DND-41 (cell line): ENCODE measurements at regions not wholly inside any gene's neighbourhood (a gene's known extent, or its start where the extent isn't known, plus 50 kb on each side); places are given as distances from the start of the nearest gene placed in this dataset.
"Not testable (repeated sequence)": the region's sequence is repeated elsewhere in the genome, so short reads cannot be mapped to it uniquely, and the experiment has no call there.

Experiments used
- ATAC-seq: fragments of 200-7000 bp; cut with Tn5 transposase; 3 replicates; pipeline ENCODE4 v1.9.1; 2021; ENCODE audit warnings: low read depth; ENCODE audit not compliant: insufficient read depth
- DNase-seq: peaks from one replicate; pipeline ENCODE4 v3.0.0-alpha.2; 2020
- H2AFZ ChIP-seq: 2 replicates; pipeline ENCODE4 v1.6.0; 2012; ENCODE audit warnings: low read depth, low read length
- H3K27ac ChIP-seq: 2 replicates; pipeline ENCODE4 v1.5.1; 2012; ENCODE audit warnings: low read length, inconsistent platforms
- H3K27me3 ChIP-seq: fragments of 200-600 bp; sonication (generic); 2 replicates; pipeline ENCODE4 v1.6.0; 2012; ENCODE audit warnings: low read length, mild to moderate bottlenecking, inconsistent platforms; ENCODE audit not compliant: insufficient read depth, poor library complexity
- H3K36me3 ChIP-seq: 2 replicates; pipeline ENCODE4 v1.5.1; 2012; ENCODE audit warnings: low read length, inconsistent platforms; ENCODE audit not compliant: insufficient read depth
- H3K4me1 ChIP-seq: 2 replicates; pipeline ENCODE4 v1.5.1; 2012; ENCODE audit warnings: mild to moderate bottlenecking, low read length; ENCODE audit not compliant: insufficient read depth
- H3K4me2 ChIP-seq: 2 replicates; pipeline ENCODE4 v1.6.0; 2012; ENCODE audit warnings: mild to moderate bottlenecking, moderate library complexity, low read length, inconsistent platforms; ENCODE audit not compliant: insufficient read depth
- H3K4me3 ChIP-seq, 2 experiments: fragments of 200-600 bp in 1 of 2; shearing (Covaris generic) in 1 of 2; 2 replicates each; pipeline ENCODE4 v1.5.1; 2012 to 2016; ENCODE audit warnings: inconsistent platforms in 2 of 2, low read length in 2 of 2, mild to moderate bottlenecking in 2 of 2, low read depth in 1 of 2, moderate library complexity in 1 of 2
- H3K79me2 ChIP-seq: 2 replicates; pipeline ENCODE4 v1.6.0; 2012; ENCODE audit warnings: low read length, inconsistent platforms; ENCODE audit not compliant: insufficient read depth
- H3K9ac ChIP-seq: 2 replicates; pipeline ENCODE4 v1.6.0; 2012; ENCODE audit warnings: low read depth, mild to moderate bottlenecking, inconsistent platforms, low read length, moderate library complexity
- H3K9me3 ChIP-seq: 2 replicates; pipeline ENCODE4 v1.5.1; 2012; ENCODE audit warnings: low read length, moderate library complexity, mild to moderate bottlenecking, inconsistent platforms; ENCODE audit not compliant: insufficient read depth, severe bottlenecking
- H4K20me1 ChIP-seq: 2 replicates; pipeline ENCODE4 v1.6.0; 2012; ENCODE audit warnings: low read length; ENCODE audit not compliant: insufficient read depth
- EZH2 ChIP-seq: IDR thresholded peaks from 3 replicates; pipeline ENCODE4 v1.6.1; 2012; ENCODE audit warnings: borderline replicate concordance, low read depth, mild to moderate bottlenecking, moderate library complexity, low read length, inconsistent platforms; ENCODE audit not compliant: severe bottlenecking
- TF ChIP-seq, protein P1 (sequence below): IDR thresholded peaks from 2 replicates; pipeline ENCODE4 v1.5.1; 2012; ENCODE audit warnings: borderline replicate concordance, low read length, moderate library complexity, mild to moderate bottlenecking; ENCODE audit not compliant: poor library complexity, severe bottlenecking; ENCODE audit errors: extremely low read depth

DNA sequence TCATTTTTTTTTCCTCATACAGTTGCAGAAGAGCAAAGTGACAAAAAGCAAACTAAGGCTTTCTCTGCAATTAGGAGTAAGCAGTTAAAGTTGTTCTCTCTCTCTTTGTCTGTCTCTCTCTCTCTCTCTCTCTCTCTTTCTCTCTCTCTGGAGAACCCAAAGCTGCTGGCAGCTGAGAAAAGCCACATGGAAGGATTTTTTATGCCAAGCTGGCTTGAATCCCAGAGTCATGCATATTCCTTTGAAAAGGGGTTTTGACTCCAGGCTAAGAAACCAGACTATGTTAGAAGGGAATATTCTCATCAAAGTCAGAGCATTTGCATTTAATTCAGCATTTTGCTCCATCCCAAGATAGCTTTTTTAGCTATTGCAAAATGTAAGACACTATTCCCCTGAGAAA lies 1114.2 kb upstream of the GOT2 start:
- H3K4me1 ChIP-seq = no peaks in the 10 kb centered on the region
- no peak overlapping the region for H3K27ac ChIP-seq
- H3K9me3 ChIP-seq = no peaks in the 10 kb centered on the region
- H3K36me3 ChIP-seq = no peaks in the 10 kb centered on the region
- H2AFZ ChIP-seq = no peak overlapping the region
- no peak for ATAC-seq
- H3K9ac ChIP-seq = no peak overlapping the region
- no peak for DNase-seq
- H4K20me1 ChIP-seq = no peaks in the 10 kb centered on the region
- no peaks in the 10 kb centered on the region for H3K27me3 ChIP-seq
- H3K79me2 ChIP-seq = no peaks in the 10 kb centered on the region
- no peak overlapping the region for H3K4me3 ChIP-seq
- H3K4me2 ChIP-seq = no peak overlapping the region
- TF ChIP-seq, protein P1, sequence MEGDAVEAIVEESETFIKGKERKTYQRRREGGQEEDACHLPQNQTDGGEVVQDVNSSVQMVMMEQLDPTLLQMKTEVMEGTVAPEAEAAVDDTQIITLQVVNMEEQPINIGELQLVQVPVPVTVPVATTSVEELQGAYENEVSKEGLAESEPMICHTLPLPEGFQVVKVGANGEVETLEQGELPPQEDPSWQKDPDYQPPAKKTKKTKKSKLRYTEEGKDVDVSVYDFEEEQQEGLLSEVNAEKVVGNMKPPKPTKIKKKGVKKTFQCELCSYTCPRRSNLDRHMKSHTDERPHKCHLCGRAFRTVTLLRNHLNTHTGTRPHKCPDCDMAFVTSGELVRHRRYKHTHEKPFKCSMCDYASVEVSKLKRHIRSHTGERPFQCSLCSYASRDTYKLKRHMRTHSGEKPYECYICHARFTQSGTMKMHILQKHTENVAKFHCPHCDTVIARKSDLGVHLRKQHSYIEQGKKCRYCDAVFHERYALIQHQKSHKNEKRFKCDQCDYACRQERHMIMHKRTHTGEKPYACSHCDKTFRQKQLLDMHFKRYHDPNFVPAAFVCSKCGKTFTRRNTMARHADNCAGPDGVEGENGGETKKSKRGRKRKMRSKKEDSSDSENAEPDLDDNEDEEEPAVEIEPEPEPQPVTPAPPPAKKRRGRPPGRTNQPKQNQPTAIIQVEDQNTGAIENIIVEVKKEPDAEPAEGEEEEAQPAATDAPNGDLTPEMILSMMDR = no peak
- TF ChIP-seq EZH2 = no peak

DNA sequence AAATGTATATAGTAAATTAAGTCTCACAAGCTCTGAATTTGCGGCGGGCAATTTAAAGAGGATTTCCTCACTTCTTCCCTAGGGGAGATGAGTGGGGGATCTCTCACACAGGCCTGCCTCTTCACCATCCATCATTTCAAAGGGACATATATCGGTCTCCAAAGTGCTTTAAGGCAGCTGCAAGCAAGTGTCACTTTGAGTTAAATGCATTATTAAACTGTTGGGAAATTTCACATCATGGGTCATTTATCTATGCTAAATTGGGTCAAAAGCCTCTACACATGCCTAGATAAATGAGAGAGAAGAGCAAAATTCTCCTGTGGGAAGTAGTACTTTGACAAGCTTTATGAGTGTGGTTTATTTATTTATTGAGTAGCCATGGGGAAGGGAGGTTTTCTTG lies 1106.1 kb upstream of the GOT2 start:
- H3K9ac ChIP-seq = no peak overlapping the region

DNA sequence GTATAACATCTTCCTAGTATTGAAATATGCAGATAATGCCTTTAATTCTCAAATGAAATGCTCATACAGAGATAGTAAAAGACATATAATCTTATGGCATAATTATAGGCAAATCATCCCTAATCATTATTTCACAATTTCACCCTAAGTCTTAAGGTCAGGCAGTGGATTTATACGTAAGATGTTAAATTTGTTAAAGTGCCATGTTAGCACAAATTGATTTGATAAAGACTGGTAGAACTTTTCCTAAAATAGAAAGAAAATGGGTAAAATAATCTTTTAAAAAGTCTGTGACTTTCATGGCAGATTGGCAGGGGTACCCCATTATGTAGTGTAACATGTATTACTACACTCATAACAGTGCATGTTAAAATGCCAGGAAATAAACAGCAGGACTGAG lies 1092.7 kb upstream of the GOT2 start:
- Histone ChIP-seq H3K27me3 (no peaks in the 10 kb centered on the region), H3K36me3 (no peaks in the 10 kb centered on the region), H3K4me2 (no peak overlapping the region), H2AFZ (no peak overlapping the region), H3K9me3 (no peaks in the 10 kb centered on the region), H3K79me2 (no peaks in the 10 kb centered on the region), H3K4me1 (no peaks in the 10 kb centered on the region), H3K4me3 (no peak overlapping the region), H4K20me1 (no peaks in the 10 kb centered on the region), H3K9ac (no peak overlapping the region), H3K27ac (no peak overlapping the region)
- no peak for TF ChIP-seq EZH2
- TF ChIP-seq, protein P1 = no peak
- no peak for ATAC-seq
- no peak for DNase-seq

More for the DNA sequence above, 1106.1 kb upstream of the GOT2 start:
- no peak overlapping the region for H3K4me2 ChIP-seq
- no peaks in the 10 kb centered on the region for H4K20me1 ChIP-seq
- ATAC-seq = no peak
- H3K36me3 ChIP-seq = no peaks in the 10 kb centered on the region
- TF ChIP-seq, protein P1 = no peak
- no peak for TF ChIP-seq EZH2
- no peaks in the 10 kb centered on the region for H3K9me3 ChIP-seq
- H3K27ac ChIP-seq = no peak overlapping the region
- DNase-seq = no peak
- no peak overlapping the region for H2AFZ ChIP-seq
- no peaks in the 10 kb centered on the region for H3K4me1 ChIP-seq
- H3K4me3 ChIP-seq = no peak overlapping the region
- H3K79me2 ChIP-seq = no peaks in the 10 kb centered on the region
- no peaks in the 10 kb centered on the region for H3K27me3 ChIP-seq

DNA sequence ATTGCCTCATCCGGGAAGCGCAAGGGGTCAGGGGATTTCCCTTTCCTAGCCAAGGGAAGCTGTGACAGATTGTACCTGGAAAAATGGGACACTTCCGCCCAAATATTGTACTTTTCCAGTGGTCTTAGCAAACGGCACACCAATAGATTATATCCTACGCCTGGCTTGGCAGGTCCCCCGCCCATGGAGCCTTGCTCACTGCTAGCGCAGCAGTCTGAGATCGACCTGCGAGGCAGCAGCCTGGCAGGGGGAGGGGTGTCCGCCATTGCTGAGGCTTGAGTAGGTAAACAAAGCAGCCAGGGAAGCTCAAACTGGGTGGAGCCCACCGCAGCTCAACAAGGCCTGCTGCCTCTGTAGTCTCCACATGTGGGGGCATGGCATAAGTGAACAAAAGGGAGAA lies 1075.4 kb upstream of the GOT2 start:
- not testable (repeated sequence) for ATAC-seq, H4K20me1 ChIP-seq, H3K27ac ChIP-seq, H3K36me3 ChIP-seq, H3K79me2 ChIP-seq, H3K4me3 ChIP-seq, H3K4me1 ChIP-seq, DNase-seq, H3K27me3 ChIP-seq, H2AFZ ChIP-seq, H3K9ac ChIP-seq, H3K9me3 ChIP-seq, H3K4me2 ChIP-seq
